BLaER1 treated with 17β-estradiol and CSF1 and Interleukin-3, amounts not matched to agents 10 nM and 100 nM (cell line): ENCODE measurements at regions not wholly inside any gene's neighbourhood (a gene's known extent, or its start where the extent isn't known, plus 50 kb on each side); places are given as distances from the start of the nearest gene placed in this dataset.
"Not testable (repeated sequence)": the region's sequence is repeated elsewhere in the genome, so short reads cannot be mapped to it uniquely, and the experiment has no call there.

Experiments used
- H3K27ac ChIP-seq, 11 experiments: shearing (Covaris generic); formaldehyde crosslinking; 2 replicates each; pipeline ENCODE4 v1.8.1; 2022
- H3K27me3 ChIP-seq, 11 experiments: shearing (Covaris generic); formaldehyde crosslinking; 2 replicates each; pipeline ENCODE4 v1.8.1; 2022
- H3K36me3 ChIP-seq, 11 experiments: shearing (Covaris generic); formaldehyde crosslinking; 2 replicates each; pipeline ENCODE4 v1.8.1; 2022
- H3K4me1 ChIP-seq, 10 experiments: shearing (Covaris generic); formaldehyde crosslinking; 2 replicates each; pipeline ENCODE4 v1.8.1; 2022
- H3K4me2 ChIP-seq, 11 experiments: shearing (Covaris generic); formaldehyde crosslinking; 2 replicates each; pipeline ENCODE4 v1.8.1; 2022
- H3K4me3 ChIP-seq, 10 experiments: shearing (Covaris generic); formaldehyde crosslinking; 2 replicates each; pipeline ENCODE4 v1.8.1; 2022
- H3K9ac ChIP-seq, 11 experiments: shearing (Covaris generic); formaldehyde crosslinking; 2 replicates each; pipeline ENCODE4 v1.8.1; 2022
- H3K9me3 ChIP-seq, 11 experiments: shearing (Covaris generic); formaldehyde crosslinking; replicated peaks in 1 of 11; 2 replicates each; pipeline ENCODE4 v1.8.1; 2022
- H4K20me1 ChIP-seq, 11 experiments: shearing (Covaris generic); formaldehyde crosslinking; 2 replicates each; pipeline ENCODE4 v1.8.1; 2022
- Cebpa-rat ChIP-seq, 11 experiments: shearing (Covaris generic); IDR thresholded peaks; 2 replicates each; pipeline ENCODE4 v1.8.1; 2022

DNA sequence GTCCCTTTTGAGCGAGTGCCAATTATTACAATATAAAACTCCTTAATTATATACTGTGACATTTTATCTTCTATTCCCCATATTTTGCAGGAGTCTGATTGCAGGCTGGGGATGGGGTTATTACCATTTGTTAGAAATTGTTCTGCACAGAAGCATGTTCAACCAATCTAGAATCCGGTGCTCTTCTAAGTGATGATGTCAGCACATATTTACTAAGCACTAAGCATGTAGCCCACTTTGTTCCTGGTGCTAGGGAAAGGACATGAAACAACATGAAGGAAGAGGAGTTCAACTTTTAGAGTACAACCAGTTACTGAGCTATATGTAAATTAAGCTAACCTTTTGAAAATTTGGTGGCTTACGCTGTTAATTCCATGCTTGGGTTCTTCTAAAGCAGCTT is 52.8 kb upstream of the IL1RAPL2 start:
- no peak overlapping the region for H3K4me2 ChIP-seq
- H3K27ac ChIP-seq, result no peak overlapping the region
- TF ChIP-seq Cebpa-rat (IDR thresholded peaks at IDR 0.05), result no peak
- no peaks in the 10 kb centered on the region for H3K27me3 ChIP-seq
- no peaks in the 10 kb centered on the region; a peak in 1 of 22 replicates for H4K20me1 ChIP-seq
- H3K36me3 ChIP-seq, result no peaks in the 10 kb centered on the region
- H3K4me1 ChIP-seq, result no peaks in the 10 kb centered on the region
- H3K9me3 ChIP-seq, result peaks cover 0 to 4% (median 0%) of the 10 kb centered on the region in 11 experiments; a peak in 3 of 22 replicates
- no peak overlapping the region for H3K4me3 ChIP-seq
- H3K9ac ChIP-seq, result no peak overlapping the region

DNA sequence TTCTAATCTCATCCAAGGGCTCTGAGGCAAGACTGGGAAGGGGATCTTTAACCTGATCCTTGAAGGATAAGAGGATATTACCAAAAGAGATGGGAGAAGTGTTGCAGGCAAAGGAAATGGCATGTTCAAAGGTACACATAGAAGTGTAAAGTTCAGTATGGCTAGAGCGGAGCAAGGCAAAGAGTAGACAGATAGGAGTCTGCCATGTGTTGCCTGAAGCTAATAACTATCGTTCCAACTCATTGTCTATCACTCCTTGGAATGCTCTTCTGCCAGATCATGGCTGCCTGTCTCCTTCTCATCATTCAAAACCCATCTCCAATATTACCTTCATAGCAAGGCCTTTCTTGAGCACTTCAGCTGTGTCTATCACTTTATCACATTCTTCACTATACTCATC is 55.2 kb upstream of the IL1RAPL2 start:
- no peaks in the 10 kb centered on the region for H3K27me3 ChIP-seq
- H3K9me3 ChIP-seq, result peaks cover 0 to 4% (median 0%) of the 10 kb centered on the region in 11 experiments; a peak in 3 of 22 replicates
- no peaks in the 10 kb centered on the region for H3K4me1 ChIP-seq
- TF ChIP-seq Cebpa-rat (IDR thresholded peaks at IDR 0.05), result no peak
- no peak overlapping the region for H3K4me2 ChIP-seq
- H3K27ac ChIP-seq, result no peak overlapping the region
- H4K20me1 ChIP-seq, result no peaks in the 10 kb centered on the region
- H3K36me3 ChIP-seq, result no peaks in the 10 kb centered on the region
- H3K4me3 ChIP-seq, result no peak overlapping the region
- H3K9ac ChIP-seq, result no peak overlapping the region

DNA sequence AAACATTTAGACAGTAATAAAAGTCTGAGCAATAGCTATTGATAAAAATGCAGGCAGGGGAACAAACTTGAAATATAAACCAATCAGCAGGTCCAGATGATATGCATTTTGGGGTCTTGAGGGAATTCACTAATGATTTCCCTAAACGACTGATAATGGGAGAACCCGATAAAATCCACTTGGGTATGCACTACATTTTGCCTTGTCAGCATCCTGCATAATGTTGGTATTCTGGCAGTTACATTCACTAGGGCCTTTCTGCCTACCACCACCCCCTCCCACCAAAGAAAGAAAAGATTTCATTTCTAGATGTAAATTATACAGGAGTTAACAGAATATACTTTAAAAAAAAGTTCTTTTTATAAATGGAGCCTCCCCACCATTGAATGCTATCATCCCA is 63.5 kb upstream of the IL1RAPL2 start:
- no peaks in the 10 kb centered on the region for H3K4me1 ChIP-seq
- no peak overlapping the region for H3K27ac ChIP-seq
- H3K4me2 ChIP-seq, result no peak overlapping the region
- no peak overlapping the region for H3K4me3 ChIP-seq
- H3K27me3 ChIP-seq, result no peaks in the 10 kb centered on the region
- H3K9ac ChIP-seq, result no peak overlapping the region
- TF ChIP-seq Cebpa-rat (IDR thresholded peaks at IDR 0.05), result no peak
- no peaks in the 10 kb centered on the region for H3K9me3 ChIP-seq
- no peaks in the 10 kb centered on the region for H3K36me3 ChIP-seq
- H4K20me1 ChIP-seq, result no peaks in the 10 kb centered on the region

DNA sequence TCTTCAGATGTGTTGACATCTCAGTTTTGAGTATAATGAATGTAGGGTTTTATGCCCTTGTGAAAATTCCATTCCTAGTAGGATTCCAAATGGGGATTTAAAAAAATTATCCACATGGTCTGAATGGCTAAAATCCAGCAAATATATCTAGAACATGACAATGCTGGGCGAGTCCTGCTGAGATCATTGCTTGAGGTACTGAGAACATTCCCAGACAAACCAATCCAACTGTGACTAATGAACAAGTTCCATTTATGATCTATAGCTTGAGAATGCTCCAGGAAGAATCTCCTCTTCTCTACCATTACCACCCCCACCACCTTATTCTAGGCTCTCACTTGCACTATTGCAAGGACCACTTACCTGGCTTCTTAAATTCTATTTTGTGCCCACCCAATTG is 77.2 kb upstream of the IL1RAPL2 start:
- Histone ChIP-seq H3K4me1 (no peaks in the 10 kb centered on the region), H3K27ac (no peak overlapping the region), H4K20me1 (no peaks in the 10 kb centered on the region), H3K27me3 (no peaks in the 10 kb centered on the region), H3K9ac (no peak overlapping the region), H3K4me2 (no peak overlapping the region), H3K9me3 (no peaks in the 10 kb centered on the region; a peak in 1 of 22 replicates), H3K4me3 (no peak overlapping the region), H3K36me3 (no peaks in the 10 kb centered on the region)
- TF ChIP-seq Cebpa-rat (IDR thresholded peaks at IDR 0.05), result no peak

DNA sequence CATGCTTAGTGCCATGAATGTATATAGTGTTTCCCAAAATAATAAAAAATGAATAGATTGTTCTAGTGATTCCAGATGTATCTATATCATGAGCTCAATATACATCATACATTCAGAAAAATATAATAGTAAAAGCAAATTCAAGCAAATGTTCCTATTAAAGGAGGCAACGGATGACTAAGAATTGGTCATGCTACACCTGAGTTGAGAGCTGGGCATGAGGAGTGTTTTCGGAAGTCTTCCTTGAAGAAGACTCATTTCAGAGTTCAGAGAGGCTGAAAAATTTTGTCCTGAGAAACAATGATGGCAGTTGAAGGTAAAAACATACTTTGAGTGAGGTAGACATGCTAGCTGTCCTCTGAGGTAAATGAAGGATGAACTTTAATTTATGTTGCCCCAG is 79.3 kb upstream of the IL1RAPL2 start:
- H3K9me3 ChIP-seq, result no peaks in the 10 kb centered on the region; a peak in 1 of 22 replicates
- H3K36me3 ChIP-seq, result no peaks in the 10 kb centered on the region
- no peak overlapping the region for H3K9ac ChIP-seq
- no peak overlapping the region for H3K4me2 ChIP-seq
- H3K27ac ChIP-seq, result no peak overlapping the region
- no peaks in the 10 kb centered on the region for H3K4me1 ChIP-seq
- no peaks in the 10 kb centered on the region for H4K20me1 ChIP-seq
- no peak for TF ChIP-seq Cebpa-rat (IDR thresholded peaks at IDR 0.05)
- no peaks in the 10 kb centered on the region for H3K27me3 ChIP-seq
- no peak overlapping the region for H3K4me3 ChIP-seq

DNA sequence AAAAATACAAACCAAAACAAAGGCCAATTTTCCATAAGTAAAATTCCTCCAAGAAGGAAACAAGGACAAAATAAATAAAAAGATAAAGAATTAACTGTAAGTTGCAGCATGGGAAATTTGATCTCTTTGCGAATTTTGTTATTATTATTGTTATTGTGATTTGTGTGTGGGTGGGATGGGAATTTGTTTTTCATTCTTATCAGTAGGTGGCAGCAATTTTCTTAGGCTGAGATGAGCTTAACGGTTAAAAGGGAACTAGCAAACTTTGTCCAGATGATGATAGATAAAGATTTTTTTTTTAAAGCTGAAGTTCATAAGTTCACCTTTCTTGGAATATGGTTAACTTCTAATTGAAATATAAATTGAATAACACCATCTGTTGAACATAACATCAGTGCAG is 83.2 kb upstream of the IL1RAPL2 start:
- Histone ChIP-seq H3K9me3 (no peaks in the 10 kb centered on the region), H3K9ac (no peak overlapping the region), H3K4me2 (no peak overlapping the region), H3K36me3 (no peaks in the 10 kb centered on the region), H4K20me1 (no peaks in the 10 kb centered on the region), H3K27ac (no peak overlapping the region), H3K4me1 (no peaks in the 10 kb centered on the region), H3K27me3 (no peaks in the 10 kb centered on the region), H3K4me3 (no peak overlapping the region)
- no peak for TF ChIP-seq Cebpa-rat (IDR thresholded peaks at IDR 0.05)

DNA sequence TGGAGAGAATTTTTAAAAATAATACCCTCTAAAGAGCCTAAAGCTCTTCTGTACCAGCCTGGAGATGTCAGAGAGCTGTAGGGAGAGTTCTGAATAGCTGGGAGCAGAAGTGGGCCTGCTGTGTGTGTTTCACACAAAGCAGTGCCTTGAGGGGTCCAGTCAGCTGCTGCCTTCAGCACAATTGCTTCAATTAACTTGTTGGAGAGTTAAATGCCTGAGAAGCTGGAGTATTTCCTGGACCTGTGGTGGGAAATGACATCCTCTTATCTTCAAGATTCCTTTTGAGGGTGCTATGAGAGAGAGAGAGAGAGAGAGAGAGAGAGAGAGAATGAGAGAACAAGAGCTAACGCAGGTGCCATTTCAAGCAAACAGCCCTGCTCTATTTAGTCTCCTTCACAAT is 96.2 kb upstream of the IL1RAPL2 start:
- Histone ChIP-seq H3K4me3 (no peak overlapping the region), H3K27me3 (no peaks in the 10 kb centered on the region)

DNA sequence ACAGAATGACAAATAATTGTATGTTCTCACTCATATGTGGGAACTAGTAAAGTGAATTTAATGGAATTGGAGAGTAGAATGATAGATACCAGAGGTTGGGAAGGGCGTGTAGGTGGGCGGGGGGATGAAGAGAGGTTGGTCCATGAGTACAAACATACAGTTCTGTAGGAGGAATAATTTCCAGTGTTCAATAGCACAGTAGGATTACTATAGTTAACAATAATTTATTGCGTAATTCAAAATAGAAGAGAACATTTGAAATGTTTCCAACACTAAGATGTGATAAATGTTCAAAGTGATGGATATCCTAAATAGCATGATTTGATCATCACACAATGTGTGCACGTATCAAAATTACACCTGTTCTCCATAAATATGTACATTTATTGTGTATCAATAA is 106.2 kb upstream of the IL1RAPL2 start:
- TF ChIP-seq Cebpa-rat (IDR thresholded peaks at IDR 0.05), result peak in 5 of 11 experiments; percentile 32 to 73 (median 51); a peak in 4 of 22 replicates
- H3K36me3 ChIP-seq, result no peaks in the 10 kb centered on the region
- no peaks in the 10 kb centered on the region for H4K20me1 ChIP-seq
- no peak overlapping the region for H3K4me2 ChIP-seq
- H3K9me3 ChIP-seq, result peaks cover 0 to 10% (median 4%) of the 10 kb centered on the region in 11 experiments; a peak in 3 of 22 replicates
- H3K27me3 ChIP-seq, result no peaks in the 10 kb centered on the region
- H3K4me3 ChIP-seq, result no peak overlapping the region
- H3K27ac ChIP-seq, result no peak overlapping the region
- H3K9ac ChIP-seq, result no peak overlapping the region
- peaks cover 0 to 13% (median 0%) of the 10 kb centered on the region in 10 experiments; a peak in 6 of 20 replicates for H3K4me1 ChIP-seq

More for the DNA sequence above, 96.2 kb upstream of the IL1RAPL2 start:
- Histone ChIP-seq H3K36me3 (no peaks in the 10 kb centered on the region), H4K20me1 (no peaks in the 10 kb centered on the region), H3K9me3 (no peaks in the 10 kb centered on the region), H3K9ac (no peak overlapping the region), H3K4me1 (peaks cover 0 to 20% (median 11%) of the 10 kb centered on the region in 10 experiments; a peak in 13 of 20 replicates), H3K4me2 (no peak overlapping the region), H3K27ac (no peak overlapping the region)
- TF ChIP-seq Cebpa-rat (IDR thresholded peaks at IDR 0.05), result no peak

DNA sequence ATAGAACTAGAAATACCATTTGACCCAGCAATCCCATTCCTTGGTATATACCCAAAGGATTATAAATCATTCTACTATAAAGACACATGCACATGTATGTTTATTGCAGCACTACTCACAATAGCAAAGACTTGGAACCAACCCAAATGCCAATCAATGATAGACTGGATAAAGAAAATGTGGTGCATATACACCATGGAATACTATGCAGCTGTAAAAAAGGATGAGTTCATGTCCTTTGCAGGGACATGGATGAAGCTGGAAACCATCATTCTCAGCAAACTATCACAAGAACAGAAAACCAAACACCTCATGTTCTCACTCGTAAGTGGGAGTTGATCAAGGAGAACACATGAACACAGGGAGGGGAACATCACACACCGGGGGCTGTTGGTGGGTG is 108.9 kb upstream of the IL1RAPL2 start:
- not testable (repeated sequence) for H3K27ac ChIP-seq, H4K20me1 ChIP-seq, H3K4me2 ChIP-seq, H3K9me3 ChIP-seq, H3K9ac ChIP-seq, H3K27me3 ChIP-seq, H3K36me3 ChIP-seq, H3K4me3 ChIP-seq
- H3K4me1 ChIP-seq, result peaks cover 0 to 13% (median 0%) of the 10 kb centered on the region in 10 experiments; a peak in 6 of 20 replicates

DNA sequence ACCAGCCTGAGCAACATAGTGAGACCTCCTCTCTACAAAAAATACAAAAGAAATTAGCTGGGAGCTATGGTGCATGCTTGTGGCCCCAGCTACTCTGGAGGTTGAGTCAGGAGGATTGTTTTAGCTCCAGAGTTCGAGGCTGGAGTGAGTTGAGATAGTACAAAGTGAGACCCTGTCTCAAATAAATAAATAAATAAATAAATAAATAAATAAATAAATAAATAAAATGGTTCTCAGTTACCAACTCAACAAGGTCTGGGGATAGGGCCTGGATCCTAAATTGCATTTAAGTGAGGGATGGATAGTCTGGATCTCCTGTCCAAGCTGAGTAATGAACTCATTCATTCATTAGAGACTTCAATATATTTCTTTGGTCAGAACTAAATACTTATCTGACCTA is 115.7 kb upstream of the IL1RAPL2 start:
- Histone ChIP-seq H3K4me2 (no peak overlapping the region), H3K4me3 (no peak overlapping the region), H4K20me1 (no peaks in the 10 kb centered on the region), H3K4me1 (no peaks in the 10 kb centered on the region), H3K27ac (no peak overlapping the region), H3K9ac (no peak overlapping the region), H3K9me3 (no peaks in the 10 kb centered on the region), H3K27me3 (no peaks in the 10 kb centered on the region), H3K36me3 (no peaks in the 10 kb centered on the region)
- TF ChIP-seq Cebpa-rat (IDR thresholded peaks at IDR 0.05), result no peak
